ENCODE measurements at regions not wholly inside any gene's neighbourhood (a gene's known extent, or its start where the extent isn't known, plus 50 kb on each side); places are given as distances from the start of the nearest gene placed in this dataset.

DNA sequence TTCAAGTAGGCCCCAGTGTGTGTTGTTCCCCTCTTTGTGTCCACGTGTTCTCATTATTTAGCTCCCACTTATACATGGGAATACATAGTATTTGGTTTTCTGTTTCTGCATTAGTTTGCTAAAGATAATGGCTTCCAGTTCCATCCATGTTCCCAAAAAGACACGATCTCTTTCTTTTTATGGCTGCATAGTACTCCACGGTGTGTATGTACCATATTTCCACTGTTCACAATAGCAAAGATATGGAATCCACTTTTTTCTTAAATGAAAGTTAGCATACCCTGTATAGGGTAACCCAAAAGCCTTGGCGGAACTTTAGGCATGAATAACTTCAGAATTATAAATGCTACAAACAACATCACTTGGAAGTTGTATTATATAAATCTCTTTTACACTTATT, 83.4 kb upstream of the NDUFV2 start:
- POLR2A ChIA-PET, result no interaction called here

DNA sequence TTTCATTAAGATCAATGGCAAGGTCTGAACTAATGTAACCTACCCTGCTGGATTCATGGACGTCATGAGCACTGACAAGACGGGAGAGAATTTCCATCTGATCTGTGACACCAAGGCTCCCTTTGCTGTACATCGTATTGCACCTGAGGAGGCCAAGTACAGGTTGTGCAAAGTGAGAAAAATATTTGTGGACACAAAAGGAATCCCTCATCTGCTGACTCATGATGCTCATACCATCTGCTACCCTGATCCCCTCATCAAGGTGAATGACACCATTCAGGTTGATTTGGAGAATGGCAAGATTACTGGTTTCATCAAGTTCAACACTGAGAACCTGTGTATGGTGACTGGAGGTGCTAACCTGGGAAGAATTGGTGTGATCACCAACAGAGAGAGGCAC, 82.3 kb upstream of the NDUFV2 start:
- H3K27me3 Mint-ChIP-seq, result peaks cover 4% of the 10 kb centered on the region
- H3K4me1 ChIP-seq (ENCODE audit: insufficient read depth, low read length), result peaks cover 12% of the 10 kb centered on the region
- H3K9me3 ChIP-seq (ENCODE audit: control insufficient read depth in 1 of 2, insufficient read depth in 1 of 2, low read length in 2 of 2), result no peaks in the 10 kb centered on the region
- peaks cover 0 to under 1% of the 10 kb centered on the region in 2 experiments for H3K27me3 ChIP-seq (ENCODE audit: control insufficient read depth in 1 of 2, insufficient read depth in 2 of 2, low read length in 2 of 2)
- TF ChIP-seq, protein P1, sequence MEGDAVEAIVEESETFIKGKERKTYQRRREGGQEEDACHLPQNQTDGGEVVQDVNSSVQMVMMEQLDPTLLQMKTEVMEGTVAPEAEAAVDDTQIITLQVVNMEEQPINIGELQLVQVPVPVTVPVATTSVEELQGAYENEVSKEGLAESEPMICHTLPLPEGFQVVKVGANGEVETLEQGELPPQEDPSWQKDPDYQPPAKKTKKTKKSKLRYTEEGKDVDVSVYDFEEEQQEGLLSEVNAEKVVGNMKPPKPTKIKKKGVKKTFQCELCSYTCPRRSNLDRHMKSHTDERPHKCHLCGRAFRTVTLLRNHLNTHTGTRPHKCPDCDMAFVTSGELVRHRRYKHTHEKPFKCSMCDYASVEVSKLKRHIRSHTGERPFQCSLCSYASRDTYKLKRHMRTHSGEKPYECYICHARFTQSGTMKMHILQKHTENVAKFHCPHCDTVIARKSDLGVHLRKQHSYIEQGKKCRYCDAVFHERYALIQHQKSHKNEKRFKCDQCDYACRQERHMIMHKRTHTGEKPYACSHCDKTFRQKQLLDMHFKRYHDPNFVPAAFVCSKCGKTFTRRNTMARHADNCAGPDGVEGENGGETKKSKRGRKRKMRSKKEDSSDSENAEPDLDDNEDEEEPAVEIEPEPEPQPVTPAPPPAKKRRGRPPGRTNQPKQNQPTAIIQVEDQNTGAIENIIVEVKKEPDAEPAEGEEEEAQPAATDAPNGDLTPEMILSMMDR (IDR thresholded peaks at IDR 0.05), result no peak
- no peak overlapping the region for H3K27ac ChIP-seq (ENCODE audit: low read depth in 1 of 2, low read length in 2 of 2)
- ChIA-PET CTCF (no interaction called here), POLR2A (no interaction called here)
- no peak overlapping the region for H3K4me3 ChIP-seq (ENCODE audit: low read length)
- H3K36me3 Mint-ChIP-seq (ENCODE audit: low read depth), result no peaks in the 10 kb centered on the region
- no peaks in the 10 kb centered on the region for H3K36me3 ChIP-seq (ENCODE audit: insufficient read depth, low read length)
- H3K4me1 Mint-ChIP-seq (ENCODE audit: low read depth), result no peaks in the 10 kb centered on the region
- no peak overlapping the region for H3K27ac Mint-ChIP-seq
- intact Hi-C loops (cut with DNase I, micrococcal nuclease), result no loop called here
- no peak for DNase-seq
- H3K9me3 Mint-ChIP-seq, result no peaks in the 10 kb centered on the region
- no peak for ATAC-seq (ENCODE audit: poor library complexity)
- H3K4me3 Mint-ChIP-seq, result no peak overlapping the region

More for the DNA sequence above, 83.4 kb upstream of the NDUFV2 start:
- Mint-ChIP-seq H3K27ac (no peak overlapping the region), H3K27me3 (peaks cover 4% of the 10 kb centered on the region), H3K9me3 (no peaks in the 10 kb centered on the region), H3K36me3 (ENCODE audit: low read depth) (no peaks in the 10 kb centered on the region), H3K4me3 (no peak overlapping the region), H3K4me1 (ENCODE audit: low read depth) (no peaks in the 10 kb centered on the region)
- Histone ChIP-seq H3K9me3 (ENCODE audit: control insufficient read depth in 1 of 2, insufficient read depth in 1 of 2, low read length in 2 of 2) (no peaks in the 10 kb centered on the region), H3K27me3 (ENCODE audit: control insufficient read depth in 1 of 2, insufficient read depth in 2 of 2, low read length in 2 of 2) (no peaks in the 10 kb centered on the region), H3K27ac (ENCODE audit: low read depth in 1 of 2, low read length in 2 of 2) (no peak overlapping the region), H3K4me1 (ENCODE audit: insufficient read depth, low read length) (peaks cover 12% of the 10 kb centered on the region), H3K36me3 (ENCODE audit: insufficient read depth, low read length) (no peaks in the 10 kb centered on the region), H3K4me3 (ENCODE audit: low read length) (no peak overlapping the region)
- ATAC-seq (ENCODE audit: poor library complexity) (no peak), DNase-seq (no peak)
- CTCF ChIA-PET, result no interaction called here
- TF ChIP-seq, protein P1 (IDR thresholded peaks at IDR 0.05), result no peak
- intact Hi-C loops (cut with DNase I, micrococcal nuclease), result no loop called here

- ATAC-seq (ENCODE audit: poor library complexity), result no peak
- H3K36me3 Mint-ChIP-seq (ENCODE audit: low read depth), result no peaks in the 10 kb centered on the region
- H3K4me1 Mint-ChIP-seq (ENCODE audit: low read depth), result no peaks in the 10 kb centered on the region
- Histone ChIP-seq H3K27ac (ENCODE audit: low read depth in 1 of 2, low read length in 2 of 2) (no peak overlapping the region), H3K4me3 (ENCODE audit: low read length) (no peak overlapping the region), H3K27me3 (ENCODE audit: control insufficient read depth in 1 of 2, insufficient read depth in 2 of 2, low read length in 2 of 2) (peaks cover 0 to 4% of the 10 kb centered on the region in 2 experiments), H3K9me3 (ENCODE audit: control insufficient read depth in 1 of 2, insufficient read depth in 1 of 2, low read length in 2 of 2) (no peaks in the 10 kb centered on the region), H3K36me3 (ENCODE audit: insufficient read depth, low read length) (no peaks in the 10 kb centered on the region), H3K4me1 (ENCODE audit: insufficient read depth, low read length) (peaks cover 12% of the 10 kb centered on the region)
- H3K27me3 Mint-ChIP-seq, result peaks cover 4% of the 10 kb centered on the region
- no peak for DNase-seq
- H3K4me3 Mint-ChIP-seq, result no peak overlapping the region
- CTCF ChIA-PET, result no interaction called here
- TF ChIP-seq, protein P1 (IDR thresholded peaks at IDR 0.05), result no peak
- H3K27ac Mint-ChIP-seq, result no peak overlapping the region
- POLR2A ChIA-PET, result no interaction called here
- no peaks in the 10 kb centered on the region for H3K9me3 Mint-ChIP-seq
- intact Hi-C loops (cut with DNase I, micrococcal nuclease), result no loop called here
Observed at GRCh38 chr18:9021458-9021857, 81.0 kb upstream of the NDUFV2 start.
